HCT116 (cell line): ENCODE measurements at regions not wholly inside any gene's neighbourhood (a gene's known extent, or its start where the extent isn't known, plus 50 kb on each side); places are given as distances from the start of the nearest gene placed in this dataset.

Experiments used
- ATAC-seq: fragments of 200-7000 bp; cut with Tn5 transposase; 2 replicates; pipeline ENCODE4 v1.9.1; 2020; ENCODE audit warnings: mild to moderate bottlenecking, moderate library complexity
- BruUV-seq: library from RNA; stranded (reverse); fragments of 400-500 nt; replicated peaks from 2 replicates; lab custom pipeline; 2021; lab: Mats Ljungman, UMichigan
- CTCF ChIA-PET: fragments of 300-600 bp; sonication (Branson Sonifier 250); formaldehyde crosslinking; loops from one replicate; lab custom pipeline; 2021; ENCODE audit warnings: antibody characterized with exemption; lab: Charles Lee
- POLR2A ChIA-PET: fragments of 300-600, 350-600 bp; sonication (Branson Sonifier 250); formaldehyde crosslinking; loops from one replicate; lab custom pipeline; 2021; ENCODE audit warnings: antibody characterized with exemption; lab: Charles Lee
- RAD21 ChIA-PET, 2 experiments: fragments of 300-600 bp; sonication (Branson Sonifier 250); formaldehyde crosslinking; loops; one replicate each; lab custom pipeline; 2023; ENCODE audit warnings: low total read pairs in 2 of 2; ENCODE audit not compliant: uncharacterized antibody in 2 of 2, unreplicated experiment in 2 of 2, low non-redundant PET in 1 of 2; lab: Charles Lee
- DNase-seq: peaks from one replicate; pipeline ENCODE4 v3.0.0-alpha.2; 2010; ENCODE audit warnings: low read depth, low spot score
- H2AFZ ChIP-seq: fragments of 200-600 bp; shearing (Covaris generic), sonication (generic); 2 replicates; pipeline ENCODE4 v1.6.1; 2017; ENCODE audit warnings: low read depth, mixed run types, mixed read lengths, antibody characterized with exemption, low read length; ENCODE audit not compliant: poor library complexity, severe bottlenecking
- H3K27ac ChIP-seq: 2 replicates; pipeline ENCODE4 v1.5.1; 2012; ENCODE audit warnings: low read depth, low read length
- H3K27me3 ChIP-seq: fragments of 200-600 bp; sonication (generic); 2 replicates; pipeline ENCODE4 v1.6.1; 2016; ENCODE audit warnings: mixed run types, low read length, mixed read lengths; ENCODE audit not compliant: insufficient read depth
- H3K36me3 ChIP-seq, 2 experiments: fragments of 200-500 bp in 1 of 2; fragments of 200-600 bp in 1 of 2; sonication (Bioruptor generic) in 1 of 2; sonication (generic) in 1 of 2; 2 replicates each; pipeline versions ENCODE4 v1.5.1 to v1.6.1; 2014 to 2016; ENCODE audit warnings: low read length in 2 of 2, inconsistent platforms in 1 of 2, mixed read lengths in 1 of 2, mixed run types in 1 of 2; ENCODE audit not compliant: insufficient read depth in 2 of 2, control insufficient read depth in 1 of 2
- H3K4me1 ChIP-seq, 2 experiments: fragments of 200-600 bp in 1 of 2; sonication (generic) in 1 of 2; 2 replicates each; pipeline versions ENCODE4 v1.5.1 to v1.6.1; 2012 to 2017; ENCODE audit warnings: low read length in 2 of 2, inconsistent platforms in 1 of 2, mild to moderate bottlenecking in 1 of 2, mixed read lengths in 1 of 2, mixed run types in 1 of 2, moderate library complexity in 1 of 2; ENCODE audit not compliant: insufficient read depth in 2 of 2, control insufficient read depth in 1 of 2
- H3K4me2 ChIP-seq: fragments of 200-600 bp; sonication (generic); 2 replicates; pipeline ENCODE4 v1.6.1; 2017; ENCODE audit warnings: mixed run types, low read length, mixed read lengths
- H3K4me3 ChIP-seq, 2 experiments: fragments of 200-600 bp in 1 of 2; sonication (generic) in 1 of 2; replicated peaks in 1 of 2; 2 replicates each; pipeline ENCODE4 v1.5.1; 2011 to 2016; ENCODE audit warnings: low read length in 2 of 2, control low read depth in 1 of 2, low read depth in 1 of 2, mild to moderate bottlenecking in 1 of 2, mixed read lengths in 1 of 2, mixed run types in 1 of 2
- H3K79me2 ChIP-seq: fragments of 200-600 bp; sonication (generic); 2 replicates; pipeline ENCODE4 v1.6.1; 2017; ENCODE audit warnings: mild to moderate bottlenecking, mixed run types, low read length, moderate library complexity, mixed read lengths; ENCODE audit not compliant: insufficient read depth
- H3K9ac ChIP-seq: fragments of 200-600 bp; sonication (generic); 2 replicates; pipeline ENCODE4 v1.6.1; 2016; ENCODE audit warnings: low read length, mixed read lengths
- H3K9me2 ChIP-seq: fragments of 200-600 bp; sonication (generic), shearing (Covaris generic); 2 replicates; pipeline ENCODE4 v1.6.1; 2017; ENCODE audit warnings: mixed run types, mild to moderate bottlenecking, moderate library complexity; ENCODE audit not compliant: insufficient read depth
- H3K9me3 ChIP-seq, 2 experiments: fragments of 200-500 bp in 1 of 2; fragments of 200-600 bp in 1 of 2; sonication (Bioruptor generic) in 1 of 2; sonication (generic) in 1 of 2; 2 replicates each; pipeline ENCODE4 v1.6.1; 2014 to 2017; ENCODE audit warnings: low read length in 2 of 2, mixed read lengths in 2 of 2, inconsistent platforms in 1 of 2, low read depth in 1 of 2, mild to moderate bottlenecking in 1 of 2, mixed run types in 1 of 2, moderate library complexity in 1 of 2; ENCODE audit not compliant: control insufficient read depth in 1 of 2, insufficient read depth in 1 of 2
- H4K20me1 ChIP-seq: fragments of 200-600 bp; sonication (generic), shearing (Covaris generic); 2 replicates; pipeline ENCODE4 v1.6.1; 2017; ENCODE audit warnings: mixed run types, mild to moderate bottlenecking, moderate library complexity; ENCODE audit not compliant: insufficient read depth
- CBX3 ChIP-seq: IDR thresholded peaks from 2 replicates; pipeline ENCODE4 v1.6.1; 2012; ENCODE audit warnings: low read depth
- EGR1 ChIP-seq: IDR thresholded peaks from 2 replicates; pipeline ENCODE4 v1.6.1; 2012; ENCODE audit warnings: low read depth
- ELF1 ChIP-seq: IDR thresholded peaks from 2 replicates; pipeline ENCODE4 v1.6.1; 2012; ENCODE audit warnings: low read depth, borderline replicate concordance
- EZH2 ChIP-seq: fragments of 200-600 bp; sonication (generic); IDR thresholded peaks from 2 replicates; pipeline ENCODE4 v1.6.1; 2017; ENCODE audit warnings: antibody characterized with exemption, mixed run types
- EZH2phosphoT487 ChIP-seq: fragments of 200-600 bp; IDR thresholded peaks from 2 replicates; pipeline ENCODE4 v1.6.1; 2018; ENCODE audit warnings: antibody characterized with exemption, borderline replicate concordance
- FOSL1 ChIP-seq: IDR thresholded peaks from 2 replicates; pipeline ENCODE4 v1.6.1; 2012; ENCODE audit warnings: low read depth
- JUND ChIP-seq: IDR thresholded peaks from 2 replicates; pipeline ENCODE4 v1.6.1; 2012
- MAX ChIP-seq: IDR thresholded peaks from 2 replicates; pipeline ENCODE4 v1.6.1; 2012
- POLR2A ChIP-seq: IDR thresholded peaks from 2 replicates; pipeline ENCODE4 v1.7.0; 2011; ENCODE audit warnings: borderline replicate concordance; ENCODE audit not compliant: insufficient read depth, insufficient read length; ENCODE audit errors: extremely low read depth
- POLR2AphosphoS5 ChIP-seq: IDR thresholded peaks from 2 replicates; pipeline ENCODE4 v1.6.1; 2011; ENCODE audit warnings: mild to moderate bottlenecking, low read depth, low read length, moderate library complexity
- REST ChIP-seq: IDR thresholded peaks from 2 replicates; pipeline ENCODE4 v1.6.1; 2012; ENCODE audit warnings: low read depth
- SP1 ChIP-seq: IDR thresholded peaks from 2 replicates; pipeline ENCODE4 v1.6.1; 2012; ENCODE audit warnings: low read depth
- TCF7L2 ChIP-seq: IDR thresholded peaks from 2 replicates; pipeline ENCODE4 v1.7.0; 2011; ENCODE audit warnings: borderline replicate concordance, inconsistent platforms; ENCODE audit not compliant: insufficient read depth, insufficient read length; ENCODE audit errors: extremely low read depth
- intact Hi-C: fragments of 100-400 bp; cut with micrococcal nuclease; formaldehyde crosslinking; loops from 2 replicates; pipeline ENCODE4 v1.10.0; 2022
- TF ChIP-seq, protein P1 (sequence below), 3 experiments: fragments of 200-600 bp in 1 of 3; sonication (generic) in 1 of 3; IDR thresholded peaks in 2 of 3; conservative IDR thresholded peaks in 1 of 3; 2 replicates each; pipeline ENCODE4 v1.5.1; 2012 to 2017; ENCODE audit warnings: low read depth in 2 of 3, low read length in 2 of 3, antibody characterized with exemption in 1 of 3, borderline replicate concordance in 1 of 3, control low read depth in 1 of 3, mild to moderate bottlenecking in 1 of 3, mixed read lengths in 1 of 3, mixed run types in 1 of 3, moderate library complexity in 1 of 3; ENCODE audit not compliant: insufficient read depth in 1 of 3

DNA sequence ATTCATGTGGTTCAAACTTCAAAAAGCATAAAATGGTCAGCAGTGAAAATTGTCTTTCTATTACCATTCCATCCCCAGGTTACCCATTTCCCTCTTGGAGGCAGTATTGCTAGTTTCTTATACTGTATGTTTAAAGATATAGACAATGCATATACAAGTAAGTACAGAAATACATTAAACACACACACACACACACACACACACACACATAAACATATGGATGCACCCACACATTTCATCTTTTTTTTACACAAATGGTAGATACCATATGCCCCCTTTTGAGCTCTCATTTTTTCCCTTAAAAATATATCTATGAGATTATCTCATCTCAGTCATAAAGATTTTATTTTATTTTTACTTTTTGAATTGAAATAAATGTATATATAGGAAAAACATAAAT, 79.7 kb downstream of the NEUROD6 start:
- no peaks in the 10 kb centered on the region for H4K20me1 ChIP-seq
- CTCF ChIA-PET: no interaction called here
- no peak for TF ChIP-seq SP1
- TF ChIP-seq EZH2: no peak
- no peak for TF ChIP-seq CBX3
- TF ChIP-seq JUND: no peak
- TF ChIP-seq EGR1: no peak
- TF ChIP-seq POLR2AphosphoS5: no peak
- TF ChIP-seq FOSL1: no peak
- no peak for TF ChIP-seq TCF7L2
- TF ChIP-seq MAX: no peak
- TF ChIP-seq ELF1: no peak
- no peak for TF ChIP-seq REST
- no peak for TF ChIP-seq EZH2phosphoT487
- TF ChIP-seq, protein P1, sequence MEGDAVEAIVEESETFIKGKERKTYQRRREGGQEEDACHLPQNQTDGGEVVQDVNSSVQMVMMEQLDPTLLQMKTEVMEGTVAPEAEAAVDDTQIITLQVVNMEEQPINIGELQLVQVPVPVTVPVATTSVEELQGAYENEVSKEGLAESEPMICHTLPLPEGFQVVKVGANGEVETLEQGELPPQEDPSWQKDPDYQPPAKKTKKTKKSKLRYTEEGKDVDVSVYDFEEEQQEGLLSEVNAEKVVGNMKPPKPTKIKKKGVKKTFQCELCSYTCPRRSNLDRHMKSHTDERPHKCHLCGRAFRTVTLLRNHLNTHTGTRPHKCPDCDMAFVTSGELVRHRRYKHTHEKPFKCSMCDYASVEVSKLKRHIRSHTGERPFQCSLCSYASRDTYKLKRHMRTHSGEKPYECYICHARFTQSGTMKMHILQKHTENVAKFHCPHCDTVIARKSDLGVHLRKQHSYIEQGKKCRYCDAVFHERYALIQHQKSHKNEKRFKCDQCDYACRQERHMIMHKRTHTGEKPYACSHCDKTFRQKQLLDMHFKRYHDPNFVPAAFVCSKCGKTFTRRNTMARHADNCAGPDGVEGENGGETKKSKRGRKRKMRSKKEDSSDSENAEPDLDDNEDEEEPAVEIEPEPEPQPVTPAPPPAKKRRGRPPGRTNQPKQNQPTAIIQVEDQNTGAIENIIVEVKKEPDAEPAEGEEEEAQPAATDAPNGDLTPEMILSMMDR (IDR thresholded peaks at IDR 0.05 in 2 of 3, conservative IDR thresholded peaks at IDR 0.05 in 1 of 3; ENCODE audit: borderline replicate concordance in 1 of 3, insufficient read depth in 1 of 3, low read depth in 2 of 3, low read length in 2 of 3): no peak
- TF ChIP-seq POLR2A: no peak
- TF ChIP-seq, all 23 proteins: peak for 0
- no peak overlapping the region for H3K4me2 ChIP-seq
- H3K9me2 ChIP-seq: no peaks in the 10 kb centered on the region
- BruUV-seq: no TSS peak
- ChIA-PET RAD21 (no interaction called here), POLR2A (no interaction called here)
- H3K4me1 ChIP-seq: no peaks in the 10 kb centered on the region
- no peak for DNase-seq
- H3K36me3 ChIP-seq: no peaks in the 10 kb centered on the region
- no peak overlapping the region for H3K9ac ChIP-seq
- no peak overlapping the region for H3K4me3 ChIP-seq
- no peaks in the 10 kb centered on the region for H3K79me2 ChIP-seq
- no peak for ATAC-seq
- no peaks in the 10 kb centered on the region for H3K9me3 ChIP-seq
- no peak overlapping the region for H3K27ac ChIP-seq
- H2AFZ ChIP-seq: no peak overlapping the region
- intact Hi-C loops: no loop called here
- peaks cover 19% of the 10 kb centered on the region; the same call in 1 of the 2 replicates for H3K27me3 ChIP-seq
